A549 (cell line): ENCODE measurements at regions not wholly inside any gene's neighbourhood (a gene's known extent, or its start where the extent isn't known, plus 50 kb on each side); places are given as distances from the start of the nearest gene placed in this dataset.

Source experiments
- ATAC-seq, 2 experiments: fragments of 200-7000 bp in 1 of 2; fragments of >200 bp in 1 of 2; cut with Nextera tagmentation in 1 of 2; cut with Tn5 transposase in 1 of 2; 3 replicates each; pipeline versions ENCODE4 v1.8.0 to v1.9.1; 2018 to 2020; ENCODE audit warnings: mild to moderate bottlenecking in 1 of 2, moderate library complexity in 1 of 2
- CTCF ChIA-PET: fragments of 300-600 bp; sonication (Branson Sonifier 250); formaldehyde crosslinking; extraction: SDS; loops from one replicate; lab custom pipeline; 2021; ENCODE audit warnings: antibody characterized with exemption, inconsistent platforms; lab: Yijun Ruan, JAX
- POLR2A ChIA-PET: fragments of 350-600 bp; formaldehyde crosslinking; extraction: SDS; loops from one replicate; lab custom pipeline; 2021; ENCODE audit warnings: antibody characterized with exemption, inconsistent platforms; lab: Yijun Ruan, JAX
- DNase-seq, 2 experiments: peaks; one replicate each; pipeline versions ENCODE4 v3.0.0 to v3.0.0-alpha.2; 2011 to 2016; ENCODE audit warnings: low read depth in 1 of 2, low spot score in 1 of 2
- FAIRE-seq: peaks from 2 replicates; lab custom pipeline; 2011; peaks lifted over from hg19 to GRCh38; lab: Jason Lieb, UNC
- H3K27ac ChIP-seq, 2 experiments: fragments of >200 bp; sonication (Bioruptor Twin); formaldehyde crosslinking; 3 replicates each; pipeline ENCODE4 v1.5.1; 2016 to 2017
- H3K4me1 ChIP-seq: fragments of >200 bp; sonication (Bioruptor Twin); formaldehyde crosslinking; 3 replicates; pipeline ENCODE4 v1.6.1; 2016
- H3K4me2 ChIP-seq: fragments of >200 bp; sonication (Bioruptor Twin); formaldehyde crosslinking; 3 replicates; pipeline ENCODE4 v1.6.1; 2016
- H3K4me3 ChIP-seq: fragments of >200 bp; sonication (Bioruptor Twin); formaldehyde crosslinking; 3 replicates; pipeline ENCODE4 v1.5.1; 2016
- H3K9me3 ChIP-seq: fragments of >200 bp; sonication (Bioruptor Twin); formaldehyde crosslinking; 3 replicates; pipeline ENCODE4 v1.6.1; 2016
- ATOH8 ChIP-seq: fragments of 250-450 bp; sonication (Bioruptor Pico); IDR thresholded peaks from 2 replicates; pipeline ENCODE4 v1.5.0; 2020; ENCODE audit warnings: low read depth, mild to moderate bottlenecking, moderate library complexity
- CBX8 ChIP-seq: fragments of 200-600 bp; sonication (generic); IDR thresholded peaks from 2 replicates; pipeline ENCODE4 v1.6.1; 2016
- CEBPB ChIP-seq, 2 experiments: fragments of >200 bp in 1 of 2; sonication (Bioruptor Twin) in 1 of 2; formaldehyde crosslinking in 1 of 2; IDR thresholded peaks; 2 replicates each; pipeline ENCODE4 v1.6.1; 2012 to 2016
- ELK1 ChIP-seq: fragments of 150-350 bp; IDR thresholded peaks from 2 replicates; pipeline ENCODE4 v1.6.1; 2014; ENCODE audit warnings: low read depth, mild to moderate bottlenecking, low read length
- EP300 ChIP-seq, 2 experiments: fragments of >200 bp; sonication (Bioruptor Twin); formaldehyde crosslinking; IDR thresholded peaks; 2 replicates in 1 of 2; 3 replicates in 1 of 2; pipeline ENCODE4 v1.6.1; 2016 to 2017
- HEYL ChIP-seq: fragments of 250-450 bp; sonication (Bioruptor Pico); IDR thresholded peaks from 2 replicates; pipeline ENCODE4 v1.8.0; 2021; ENCODE audit warnings: mild to moderate bottlenecking, moderate library complexity
- HOXB5 ChIP-seq: fragments of 250-450 bp; sonication (Bioruptor Pico); IDR thresholded peaks from 2 replicates; pipeline ENCODE4 v1.5.0; 2020; ENCODE audit warnings: mild to moderate bottlenecking, moderate library complexity
- KDM5A ChIP-seq: fragments of 200-600 bp; sonication (generic); IDR thresholded peaks from 2 replicates; pipeline ENCODE4 v1.6.1; 2016; ENCODE audit warnings: antibody characterized with exemption, mild to moderate bottlenecking
- MAZ ChIP-seq: fragments of 150-350 bp; IDR thresholded peaks from 2 replicates; pipeline ENCODE4 v1.6.1; 2014; ENCODE audit warnings: antibody characterized with exemption, low read depth, low read length, borderline replicate concordance
- POLR2AphosphoS2 ChIP-seq: conservative IDR thresholded peaks from 2 replicates; pipeline ENCODE4 v1.6.1; 2012; ENCODE audit warnings: low read length, improper control_type of control experiment, inconsistent platforms
- RARB ChIP-seq: fragments of 250-450 bp; sonication (Bioruptor Pico); IDR thresholded peaks from 2 replicates; pipeline ENCODE4 v1.8.0; 2021; ENCODE audit warnings: mild to moderate bottlenecking, moderate library complexity
- SMC3 ChIP-seq: fragments of >200 bp; sonication (Bioruptor Twin); formaldehyde crosslinking; IDR thresholded peaks from 3 replicates; pipeline ENCODE4 v1.6.1; 2018; ENCODE audit warnings: inconsistent platforms
- TFCP2L1 ChIP-seq: fragments of 250-450 bp; sonication (Bioruptor Pico); IDR thresholded peaks from 2 replicates; pipeline ENCODE4 v1.5.0; 2021; ENCODE audit warnings: mild to moderate bottlenecking
- WGBS: methylation state at CpG from one replicate; pipeline ENCODE4 v1.1.6; 2017; ENCODE audit errors: missing lambda C conversion rate; 5-methylcytosine and 5-hydroxymethylcytosine counted together
- TF ChIP-seq, protein P1 (sequence below): fragments of >200 bp; sonication (Bioruptor Twin); formaldehyde crosslinking; IDR thresholded peaks from 3 replicates; pipeline ENCODE4 v1.5.1; 2016
- TF ChIP-seq, protein P2 (sequence below): fragments of >200 bp; sonication (Bioruptor Twin); formaldehyde crosslinking; IDR thresholded peaks from 3 replicates; pipeline ENCODE4 v1.6.1; 2016
- TF ChIP-seq, protein P3 (sequence below): fragments of 200-600 bp; sonication (generic); IDR thresholded peaks from 2 replicates; pipeline ENCODE4 v1.6.1; 2016; ENCODE audit warnings: antibody characterized with exemption, mild to moderate bottlenecking, moderate library complexity

DNA sequence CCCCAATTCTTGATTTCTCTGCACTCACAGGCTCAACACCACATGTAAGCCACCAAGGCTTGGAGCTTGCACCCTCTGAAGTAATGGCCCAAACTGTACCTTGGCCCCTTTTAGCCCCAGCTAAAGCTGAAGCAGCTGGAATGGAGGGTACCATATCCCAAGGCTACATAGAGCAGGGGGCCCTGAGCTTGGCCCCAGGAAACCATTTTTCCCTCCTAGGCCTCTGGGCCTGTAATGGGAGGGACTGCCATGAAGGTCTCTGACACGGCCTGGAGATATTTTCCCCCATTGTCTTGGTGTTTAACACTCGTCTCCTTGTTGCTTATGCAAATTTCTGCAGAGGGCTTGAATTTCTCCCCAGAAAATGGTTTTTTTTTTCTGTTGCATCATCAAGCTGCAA, 69.7 kb downstream of the SKA1 start:
- TF ChIP-seq, protein P1, sequence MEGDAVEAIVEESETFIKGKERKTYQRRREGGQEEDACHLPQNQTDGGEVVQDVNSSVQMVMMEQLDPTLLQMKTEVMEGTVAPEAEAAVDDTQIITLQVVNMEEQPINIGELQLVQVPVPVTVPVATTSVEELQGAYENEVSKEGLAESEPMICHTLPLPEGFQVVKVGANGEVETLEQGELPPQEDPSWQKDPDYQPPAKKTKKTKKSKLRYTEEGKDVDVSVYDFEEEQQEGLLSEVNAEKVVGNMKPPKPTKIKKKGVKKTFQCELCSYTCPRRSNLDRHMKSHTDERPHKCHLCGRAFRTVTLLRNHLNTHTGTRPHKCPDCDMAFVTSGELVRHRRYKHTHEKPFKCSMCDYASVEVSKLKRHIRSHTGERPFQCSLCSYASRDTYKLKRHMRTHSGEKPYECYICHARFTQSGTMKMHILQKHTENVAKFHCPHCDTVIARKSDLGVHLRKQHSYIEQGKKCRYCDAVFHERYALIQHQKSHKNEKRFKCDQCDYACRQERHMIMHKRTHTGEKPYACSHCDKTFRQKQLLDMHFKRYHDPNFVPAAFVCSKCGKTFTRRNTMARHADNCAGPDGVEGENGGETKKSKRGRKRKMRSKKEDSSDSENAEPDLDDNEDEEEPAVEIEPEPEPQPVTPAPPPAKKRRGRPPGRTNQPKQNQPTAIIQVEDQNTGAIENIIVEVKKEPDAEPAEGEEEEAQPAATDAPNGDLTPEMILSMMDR, result no peak
- TF ChIP-seq TFCP2L1 (CRISPR knock-in tag), result no peak
- no peak for TF ChIP-seq MAZ
- TF ChIP-seq KDM5A, result no peak
- TF ChIP-seq, protein P2, sequence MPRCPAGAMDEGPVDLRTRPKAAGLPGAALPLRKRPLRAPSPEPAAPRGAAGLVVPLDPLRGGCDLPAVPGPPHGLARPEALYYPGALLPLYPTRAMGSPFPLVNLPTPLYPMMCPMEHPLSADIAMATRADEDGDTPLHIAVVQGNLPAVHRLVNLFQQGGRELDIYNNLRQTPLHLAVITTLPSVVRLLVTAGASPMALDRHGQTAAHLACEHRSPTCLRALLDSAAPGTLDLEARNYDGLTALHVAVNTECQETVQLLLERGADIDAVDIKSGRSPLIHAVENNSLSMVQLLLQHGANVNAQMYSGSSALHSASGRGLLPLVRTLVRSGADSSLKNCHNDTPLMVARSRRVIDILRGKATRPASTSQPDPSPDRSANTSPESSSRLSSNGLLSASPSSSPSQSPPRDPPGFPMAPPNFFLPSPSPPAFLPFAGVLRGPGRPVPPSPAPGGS, result no peak
- no peak for TF ChIP-seq HEYL (CRISPR knock-in tag)
- TF ChIP-seq, protein P3, sequence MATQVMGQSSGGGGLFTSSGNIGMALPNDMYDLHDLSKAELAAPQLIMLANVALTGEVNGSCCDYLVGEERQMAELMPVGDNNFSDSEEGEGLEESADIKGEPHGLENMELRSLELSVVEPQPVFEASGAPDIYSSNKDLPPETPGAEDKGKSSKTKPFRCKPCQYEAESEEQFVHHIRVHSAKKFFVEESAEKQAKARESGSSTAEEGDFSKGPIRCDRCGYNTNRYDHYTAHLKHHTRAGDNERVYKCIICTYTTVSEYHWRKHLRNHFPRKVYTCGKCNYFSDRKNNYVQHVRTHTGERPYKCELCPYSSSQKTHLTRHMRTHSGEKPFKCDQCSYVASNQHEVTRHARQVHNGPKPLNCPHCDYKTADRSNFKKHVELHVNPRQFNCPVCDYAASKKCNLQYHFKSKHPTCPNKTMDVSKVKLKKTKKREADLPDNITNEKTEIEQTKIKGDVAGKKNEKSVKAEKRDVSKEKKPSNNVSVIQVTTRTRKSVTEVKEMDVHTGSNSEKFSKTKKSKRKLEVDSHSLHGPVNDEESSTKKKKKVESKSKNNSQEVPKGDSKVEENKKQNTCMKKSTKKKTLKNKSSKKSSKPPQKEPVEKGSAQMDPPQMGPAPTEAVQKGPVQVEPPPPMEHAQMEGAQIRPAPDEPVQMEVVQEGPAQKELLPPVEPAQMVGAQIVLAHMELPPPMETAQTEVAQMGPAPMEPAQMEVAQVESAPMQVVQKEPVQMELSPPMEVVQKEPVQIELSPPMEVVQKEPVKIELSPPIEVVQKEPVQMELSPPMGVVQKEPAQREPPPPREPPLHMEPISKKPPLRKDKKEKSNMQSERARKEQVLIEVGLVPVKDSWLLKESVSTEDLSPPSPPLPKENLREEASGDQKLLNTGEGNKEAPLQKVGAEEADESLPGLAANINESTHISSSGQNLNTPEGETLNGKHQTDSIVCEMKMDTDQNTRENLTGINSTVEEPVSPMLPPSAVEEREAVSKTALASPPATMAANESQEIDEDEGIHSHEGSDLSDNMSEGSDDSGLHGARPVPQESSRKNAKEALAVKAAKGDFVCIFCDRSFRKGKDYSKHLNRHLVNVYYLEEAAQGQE, result no peak
- TF ChIP-seq CEBPB (IDR thresholded peaks at IDR 0.05), result no peak
- TF ChIP-seq RARB (CRISPR knock-in tag), result no peak
- no peak for TF ChIP-seq CBX8
- no peak for TF ChIP-seq EP300 (IDR thresholded peaks at IDR 0.05)
- no peak for TF ChIP-seq SMC3
- no peak for TF ChIP-seq ATOH8
- TF ChIP-seq HOXB5, result no peak
- no peak for TF ChIP-seq POLR2AphosphoS2
- no peak for TF ChIP-seq ELK1
- TF ChIP-seq, all 56 proteins: peak for 0
- Histone ChIP-seq H3K9me3 (no peaks in the 10 kb centered on the region), H3K27ac (no peak overlapping the region), H3K4me3 (no peak overlapping the region), H3K4me1 (no peaks in the 10 kb centered on the region), H3K4me2 (no peak overlapping the region)
- WGBS, result 8% methylated on average over 2 of the region's 2 CpGs
- ATAC-seq (no peak), FAIRE-seq (no peak), DNase-seq (no peak)
- ChIA-PET POLR2A (no interaction called here), CTCF (no interaction called here)

- ChIA-PET CTCF (no interaction called here), POLR2A (no interaction called here)
- ATAC-seq (no peak), FAIRE-seq (no peak), DNase-seq (no peak)
- Histone ChIP-seq H3K9me3 (no peaks in the 10 kb centered on the region), H3K4me2 (no peak overlapping the region), H3K4me1 (no peaks in the 10 kb centered on the region), H3K27ac (no peak overlapping the region)
- 0% methylated on average over 2 of the region's 2 CpGs for WGBS
- TF ChIP-seq RARB (CRISPR knock-in tag), result no peak
- TF ChIP-seq, all 56 proteins: peak for 0
- H3K4me3 ChIP-seq, result no peak overlapping the region
These were observed 71.8 kb downstream of the SKA1 start for GRCh38 chr18:50446629-50447028.
